HG03457 (cell line): ENCODE measurements at regions not wholly inside any gene's neighbourhood (a gene's known extent, or its start where the extent isn't known, plus 50 kb on each side); places are given as distances from the start of the nearest gene placed in this dataset.

Source experiments
- ATAC-seq: cut with Tn5 transposase; IDR thresholded peaks from one replicate; pipeline ENCODE4 v1.9.1; 2021; ENCODE audit warnings: moderate number of reproducible peaks; ENCODE audit not compliant: unreplicated experiment

DNA sequence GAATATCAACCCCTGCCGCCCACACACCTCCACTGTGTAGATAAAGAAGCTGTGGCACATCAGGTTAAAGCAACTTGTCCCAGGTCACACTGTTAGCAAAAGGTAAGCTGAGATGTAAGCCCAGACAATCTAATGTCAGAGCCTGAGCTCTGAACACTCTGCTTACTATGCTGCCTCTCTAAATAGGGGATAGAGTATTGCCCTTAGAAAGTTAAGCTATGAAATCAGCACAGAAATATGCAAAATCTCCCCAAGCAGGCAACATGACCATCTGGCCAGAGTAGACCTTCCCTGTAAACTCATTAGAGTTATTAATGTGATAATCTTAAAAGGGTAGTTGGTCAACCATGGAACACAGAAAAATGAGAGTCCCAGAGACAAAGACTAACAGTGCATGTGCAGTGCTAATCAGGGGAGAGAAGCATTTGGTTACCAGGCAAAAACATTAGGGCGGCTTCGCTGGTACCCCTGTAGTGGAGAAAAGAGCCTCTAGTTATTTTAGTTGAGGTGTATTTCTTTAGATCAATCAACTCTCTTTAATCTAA, 171.0 kb downstream of the BTG1 start:
- no peak for ATAC-seq

GRCh38 chr12:91973813-91974212, 171.8 kb downstream of the BTG1 start:
- ATAC-seq, result no peak

GRCh38 chr12:91972896-91973295, 172.8 kb downstream of the BTG1 start:
- no peak for ATAC-seq

DNA sequence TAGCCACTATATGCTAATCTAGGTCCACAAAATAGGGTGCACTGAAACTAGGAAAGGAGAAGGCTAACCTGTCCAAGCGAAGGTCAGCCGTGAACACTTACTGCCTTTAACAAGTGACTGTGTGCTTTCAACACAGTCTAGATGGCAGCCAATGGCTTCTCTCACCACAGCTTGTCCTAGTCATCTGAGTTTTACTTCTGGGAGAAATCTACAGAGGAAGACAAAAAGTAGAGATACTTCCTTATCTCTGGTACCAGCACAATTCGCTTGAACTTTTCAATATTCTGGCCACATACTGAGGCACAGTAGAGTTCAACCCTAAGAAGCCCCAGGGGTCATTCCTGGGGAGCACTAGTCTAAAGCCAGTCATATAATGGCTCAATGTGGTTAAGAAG, 176.9 kb downstream of the BTG1 start:
- no peak for ATAC-seq

GRCh38 chr12:91968076-91968776, 177.4 kb downstream of the BTG1 start:
- no peak for ATAC-seq

- ATAC-seq, result no peak
Observed at GRCh38 chr12:91967590-91967989, 178.1 kb downstream of the BTG1 start.

- no peak for ATAC-seq
Observed at GRCh38 chr12:91965781-91966180, 179.9 kb downstream of the BTG1 start.

GRCh38 chr12:91964501-91964900, 181.1 kb downstream of the BTG1 start:
- no peak for ATAC-seq

DNA sequence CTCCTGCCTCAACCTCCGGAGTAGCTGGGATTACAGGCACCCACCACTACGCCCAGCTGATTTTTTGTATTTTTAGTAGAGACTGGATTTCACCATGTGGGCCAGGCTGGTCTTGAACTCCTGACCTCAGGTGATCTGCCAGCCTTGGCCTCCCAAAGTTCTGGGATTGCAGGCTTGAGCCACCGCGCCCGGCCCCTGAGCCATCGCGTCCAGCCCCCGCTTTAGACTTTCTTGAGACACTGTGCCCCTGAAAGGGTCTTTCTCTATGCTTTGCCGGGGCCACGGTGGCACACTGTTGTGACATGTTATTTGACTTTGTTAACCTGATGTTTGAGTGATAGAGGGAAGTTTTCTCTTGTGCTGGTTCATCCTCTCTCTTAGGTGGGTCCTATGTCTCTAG, 186.4 kb downstream of the BTG1 start:
- ATAC-seq, result no peak

DNA sequence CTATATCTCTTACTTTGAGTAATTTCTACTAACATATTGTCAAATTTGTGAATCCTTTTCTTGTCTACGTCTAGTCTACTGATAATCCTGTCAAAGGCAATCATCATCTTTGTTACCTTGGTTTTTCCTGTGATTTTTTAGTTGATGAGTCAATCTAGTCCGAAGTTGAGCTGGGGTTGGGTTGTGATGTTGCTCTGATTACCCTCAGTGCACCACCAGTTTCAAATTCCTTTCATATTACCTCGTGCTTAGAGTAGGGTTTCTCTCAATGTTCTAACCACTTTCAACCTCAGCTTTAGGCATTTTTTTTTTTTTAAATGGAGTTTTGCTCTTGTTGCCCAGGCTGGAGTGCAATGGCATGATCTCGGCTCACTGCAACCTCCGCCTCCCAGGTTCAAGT, 186.8 kb downstream of the BTG1 start:
- no peak for ATAC-seq

- ATAC-seq, result no peak
Observed at GRCh38 chr12:91954747-91955146, 190.9 kb downstream of the BTG1 start.

GRCh38 chr12:91954326-91954725, 191.3 kb downstream of the BTG1 start:
- no peak for ATAC-seq

DNA sequence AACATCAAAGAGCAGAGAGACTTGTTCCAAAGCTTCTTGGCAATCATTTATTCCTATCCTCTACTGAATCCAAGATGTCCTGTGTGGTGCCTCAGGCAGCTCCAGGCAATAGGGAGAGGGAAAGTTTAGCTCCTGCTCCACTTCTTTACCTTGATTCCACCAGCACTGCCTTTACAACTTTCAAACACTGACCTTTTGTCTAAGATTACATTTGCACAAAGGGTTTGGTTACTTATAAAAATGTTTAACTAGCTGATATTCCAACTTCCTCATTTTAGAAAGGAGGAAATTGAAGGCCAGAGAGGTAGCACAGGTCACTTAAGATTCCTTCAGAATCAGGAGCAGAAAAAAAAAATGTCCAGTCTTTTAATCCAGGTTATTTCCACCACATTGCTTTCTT, 192.7 kb downstream of the BTG1 start:
- ATAC-seq, result no peak

DNA sequence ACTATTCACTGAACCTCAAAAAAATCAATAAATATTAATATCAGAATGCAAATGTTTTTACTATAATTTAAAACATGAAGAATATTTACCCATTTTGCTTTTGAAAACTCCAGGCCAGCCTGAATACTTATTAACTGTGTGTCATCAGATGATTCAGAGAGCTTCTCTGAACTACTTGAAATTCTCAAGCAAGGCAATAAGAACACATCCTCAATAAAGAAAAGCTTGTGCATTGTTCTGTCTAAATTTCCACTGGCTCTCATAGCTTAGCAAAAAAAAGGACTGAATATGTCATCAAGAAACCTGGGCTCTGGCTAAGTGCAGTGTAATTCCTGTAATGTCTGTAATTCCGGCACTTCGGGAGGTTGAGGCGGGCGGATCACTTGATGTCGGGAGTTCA, 194.1 kb downstream of the BTG1 start:
- ATAC-seq, result no peak

DNA sequence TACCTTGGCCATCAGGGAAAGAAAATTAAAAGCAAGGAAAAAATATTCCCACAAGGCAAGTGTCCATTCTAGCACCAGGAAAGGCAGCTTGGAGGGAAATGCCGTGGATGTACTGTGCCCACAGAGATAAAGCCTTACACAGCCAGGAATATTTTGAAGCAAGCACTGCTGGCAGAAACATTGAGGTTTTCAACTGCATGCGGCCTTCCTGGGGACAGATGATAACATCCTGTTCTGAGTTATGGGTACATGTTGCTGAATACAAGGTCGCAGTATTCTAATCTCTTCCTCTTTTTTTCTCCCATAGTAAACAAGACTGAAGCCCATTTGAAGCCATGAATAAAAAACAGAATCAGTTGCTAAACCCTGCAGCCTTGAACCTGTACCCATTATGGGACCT, 197.1 kb downstream of the BTG1 start:
- no peak for ATAC-seq

DNA sequence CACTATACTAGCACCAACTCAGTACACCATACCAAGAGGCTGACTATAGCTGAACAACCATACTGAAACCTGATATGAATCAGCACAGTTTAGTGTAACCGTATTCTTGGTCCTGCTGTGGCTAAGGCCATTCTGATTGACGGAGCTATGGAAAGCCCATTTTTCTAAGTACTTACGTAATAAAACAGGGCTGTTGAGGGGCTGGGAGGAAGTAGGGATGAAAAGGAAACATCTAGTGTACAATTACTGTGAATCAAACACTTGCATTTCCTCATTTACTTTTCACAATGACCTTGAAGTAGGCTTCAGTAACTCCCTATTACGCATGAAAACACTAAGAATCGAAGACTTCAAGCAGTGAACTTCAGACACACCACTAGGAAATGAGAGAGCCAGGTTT, 198.2 kb downstream of the BTG1 start:
- ATAC-seq, result no peak

DNA sequence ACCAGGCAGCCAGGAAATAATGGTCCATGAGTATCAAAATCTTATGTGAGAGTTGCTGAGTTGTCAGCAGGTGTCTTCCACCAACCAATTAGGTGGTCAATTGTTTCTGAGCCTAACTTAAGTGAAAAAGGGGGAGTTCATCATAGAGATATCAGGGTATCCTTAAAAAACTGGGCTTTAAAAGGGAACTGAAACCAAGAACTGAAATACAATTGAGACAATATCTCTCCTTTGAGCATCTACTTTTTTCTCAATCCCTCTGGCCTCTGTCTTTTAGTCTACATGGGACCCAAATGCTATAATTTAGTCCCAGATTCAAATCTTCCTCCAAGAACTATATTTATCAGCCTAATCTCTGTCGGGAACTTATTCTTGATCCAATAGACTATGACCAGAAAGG, 201.0 kb downstream of the BTG1 start:
- ATAC-seq, result no peak

DNA sequence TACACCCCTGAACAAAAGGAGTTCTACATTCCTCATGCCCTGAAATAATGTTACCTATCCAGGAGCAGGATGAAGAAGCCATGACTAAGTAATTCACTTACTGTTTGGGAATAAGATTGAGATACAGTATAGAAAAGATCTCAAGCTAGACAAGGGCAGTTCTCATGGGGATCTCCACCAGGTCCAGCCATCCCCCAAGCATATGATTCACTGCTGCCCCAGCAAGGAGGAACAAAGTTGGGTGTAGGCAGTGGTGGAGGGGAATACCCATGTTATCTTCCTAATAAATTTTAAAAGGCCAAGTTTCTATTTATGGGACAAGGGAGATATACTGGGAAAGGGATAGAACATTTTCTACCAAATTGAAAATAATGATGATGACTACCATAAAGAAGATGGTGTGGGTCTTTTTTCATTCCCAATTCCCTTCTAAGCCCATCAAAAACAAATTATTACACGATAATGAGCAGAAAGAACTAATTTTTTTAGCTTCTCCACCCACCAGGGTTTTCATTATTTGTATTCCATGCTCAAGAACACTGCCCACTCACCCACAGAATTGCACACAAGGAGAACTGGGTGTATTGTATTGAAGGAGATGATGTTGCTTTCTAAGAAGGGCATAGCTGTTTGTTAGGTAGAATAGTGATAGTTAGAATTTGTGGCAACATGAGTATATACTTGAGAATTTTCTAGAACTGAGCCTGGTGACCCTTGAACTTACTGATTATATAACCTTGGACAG, 204.6 kb downstream of the BTG1 start:
- ATAC-seq, result no peak

GRCh38 chr12:91940322-91940721, 205.3 kb downstream of the BTG1 start:
- ATAC-seq, result no peak

- no peak for ATAC-seq
Observed at GRCh38 chr12:91937706-91938105, 207.9 kb downstream of the BTG1 start.

- ATAC-seq, result no peak
Observed at GRCh38 chr12:91937009-91937408, 208.6 kb downstream of the BTG1 start.

- ATAC-seq, result no peak
Observed at GRCh38 chr12:91935296-91935695, 210.3 kb downstream of the BTG1 start.
